ENCODE measurements at regions not wholly inside any gene's neighbourhood (a gene's known extent, or its start where the extent isn't known, plus 50 kb on each side); places are given as distances from the start of the nearest gene placed in this dataset.

GRCh38 chr1:191405417-191405816 is 752.8 kb upstream of the RGS18 start:
- no peaks in the 10 kb centered on the region for H3K9me2 ChIP-seq (replicated peaks; ENCODE audit: control insufficient read depth, low read length)
- H3K9me3 ChIP-seq (ENCODE audit: control insufficient read depth, insufficient read depth, low read length): no peaks in the 10 kb centered on the region
- H3K27me3 ChIP-seq (ENCODE audit: control insufficient read depth, low read length): no peaks in the 10 kb centered on the region
- H3K4me2 ChIP-seq (ENCODE audit: low read length): no peak overlapping the region
- H3K79me2 ChIP-seq (ENCODE audit: control insufficient read depth, low read length): no peaks in the 10 kb centered on the region
- no peak overlapping the region for H3K27ac ChIP-seq (ENCODE audit: low read depth, low read length)
- no peaks in the 10 kb centered on the region for H4K20me1 ChIP-seq (ENCODE audit: control insufficient read depth, insufficient read depth, low read depth, low read length)
- H3K4me1 ChIP-seq (ENCODE audit: control insufficient read depth, low read length): no peaks in the 10 kb centered on the region
- TF ChIP-seq, protein P1, sequence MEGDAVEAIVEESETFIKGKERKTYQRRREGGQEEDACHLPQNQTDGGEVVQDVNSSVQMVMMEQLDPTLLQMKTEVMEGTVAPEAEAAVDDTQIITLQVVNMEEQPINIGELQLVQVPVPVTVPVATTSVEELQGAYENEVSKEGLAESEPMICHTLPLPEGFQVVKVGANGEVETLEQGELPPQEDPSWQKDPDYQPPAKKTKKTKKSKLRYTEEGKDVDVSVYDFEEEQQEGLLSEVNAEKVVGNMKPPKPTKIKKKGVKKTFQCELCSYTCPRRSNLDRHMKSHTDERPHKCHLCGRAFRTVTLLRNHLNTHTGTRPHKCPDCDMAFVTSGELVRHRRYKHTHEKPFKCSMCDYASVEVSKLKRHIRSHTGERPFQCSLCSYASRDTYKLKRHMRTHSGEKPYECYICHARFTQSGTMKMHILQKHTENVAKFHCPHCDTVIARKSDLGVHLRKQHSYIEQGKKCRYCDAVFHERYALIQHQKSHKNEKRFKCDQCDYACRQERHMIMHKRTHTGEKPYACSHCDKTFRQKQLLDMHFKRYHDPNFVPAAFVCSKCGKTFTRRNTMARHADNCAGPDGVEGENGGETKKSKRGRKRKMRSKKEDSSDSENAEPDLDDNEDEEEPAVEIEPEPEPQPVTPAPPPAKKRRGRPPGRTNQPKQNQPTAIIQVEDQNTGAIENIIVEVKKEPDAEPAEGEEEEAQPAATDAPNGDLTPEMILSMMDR (IDR thresholded peaks at IDR 0.05; ENCODE audit: low read depth, low read length, poor library complexity, severe bottlenecking): no peak
- TF ChIP-seq EZH2phosphoT487 (IDR thresholded peaks at IDR 0.05; ENCODE audit: borderline replicate concordance, low read length): no peak
- H3F3A ChIP-seq (ENCODE audit: control insufficient read depth, insufficient read depth): no peaks in the 10 kb centered on the region
- no peak overlapping the region for H3K4me3 ChIP-seq (ENCODE audit: low read length)
- no peaks in the 10 kb centered on the region for H3K36me3 ChIP-seq (ENCODE audit: control insufficient read depth, low read length)

- Histone ChIP-seq H3K79me2 (ENCODE audit: control insufficient read depth, low read length) (no peaks in the 10 kb centered on the region), H3K36me3 (ENCODE audit: control insufficient read depth, low read length) (no peaks in the 10 kb centered on the region), H3K4me3 (ENCODE audit: low read length) (no peak overlapping the region), H3K9me3 (ENCODE audit: control insufficient read depth, insufficient read depth, low read length) (no peaks in the 10 kb centered on the region), H3F3A (ENCODE audit: control insufficient read depth, insufficient read depth) (no peaks in the 10 kb centered on the region), H3K27me3 (ENCODE audit: control insufficient read depth, low read length) (no peaks in the 10 kb centered on the region), H4K20me1 (ENCODE audit: control insufficient read depth, insufficient read depth, low read depth, low read length) (no peaks in the 10 kb centered on the region), H3K4me2 (ENCODE audit: low read length) (no peak overlapping the region), H3K9me2 (replicated peaks; ENCODE audit: control insufficient read depth, low read length) (no peaks in the 10 kb centered on the region; the same call in 1 of the 2 replicates), H3K27ac (ENCODE audit: low read depth, low read length) (no peak overlapping the region), H3K4me1 (ENCODE audit: control insufficient read depth, low read length) (no peaks in the 10 kb centered on the region)
- TF ChIP-seq, protein P1 (IDR thresholded peaks at IDR 0.05; ENCODE audit: low read depth, low read length, poor library complexity, severe bottlenecking): no peak
- no peak for TF ChIP-seq EZH2phosphoT487 (IDR thresholded peaks at IDR 0.05; ENCODE audit: borderline replicate concordance, low read length)
Measured at GRCh38 chr1:191414981-191415640, 743.2 kb upstream of the RGS18 start.

DNA sequence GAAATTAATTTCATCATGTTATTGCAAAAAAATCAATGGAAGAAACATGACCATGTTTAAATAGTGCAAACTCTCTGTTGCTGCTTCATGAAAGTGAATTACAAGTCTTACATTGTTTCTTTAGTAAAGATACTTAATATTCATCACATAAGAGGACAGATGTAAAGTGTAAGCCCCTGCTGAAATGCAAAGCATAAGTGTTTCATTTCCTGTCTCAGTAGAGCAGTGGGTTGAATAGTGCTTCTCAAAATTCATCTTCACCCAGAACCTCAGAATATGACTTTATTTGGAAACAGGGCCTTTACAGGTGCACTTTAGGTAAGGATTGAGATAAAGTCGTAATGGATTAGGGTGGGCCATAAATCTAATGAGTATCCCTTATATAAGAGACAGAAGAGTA is 738.4 kb upstream of the RGS18 start:
- no peaks in the 10 kb centered on the region for H4K20me1 ChIP-seq (ENCODE audit: control insufficient read depth, insufficient read depth, low read depth, low read length)
- H3F3A ChIP-seq (ENCODE audit: control insufficient read depth, insufficient read depth): no peaks in the 10 kb centered on the region
- H3K9me2 ChIP-seq (replicated peaks; ENCODE audit: control insufficient read depth, low read length): no peaks in the 10 kb centered on the region
- H3K27me3 ChIP-seq (ENCODE audit: control insufficient read depth, low read length): no peaks in the 10 kb centered on the region
- H3K4me2 ChIP-seq (ENCODE audit: low read length): no peak overlapping the region
- H3K4me3 ChIP-seq (ENCODE audit: low read length): no peak overlapping the region
- no peaks in the 10 kb centered on the region for H3K79me2 ChIP-seq (ENCODE audit: control insufficient read depth, low read length)
- TF ChIP-seq, protein P1 (IDR thresholded peaks at IDR 0.05; ENCODE audit: low read depth, low read length, poor library complexity, severe bottlenecking): no peak
- TF ChIP-seq EZH2phosphoT487 (IDR thresholded peaks at IDR 0.05; ENCODE audit: borderline replicate concordance, low read length): no peak
- no peaks in the 10 kb centered on the region for H3K36me3 ChIP-seq (ENCODE audit: control insufficient read depth, low read length)
- no peaks in the 10 kb centered on the region for H3K9me3 ChIP-seq (ENCODE audit: control insufficient read depth, insufficient read depth, low read length)
- H3K27ac ChIP-seq (ENCODE audit: low read depth, low read length): no peak overlapping the region
- no peaks in the 10 kb centered on the region for H3K4me1 ChIP-seq (ENCODE audit: control insufficient read depth, low read length)
